Stomach smooth muscle (tissue), 2 donors: ENCODE measurements at regions not wholly inside any gene's neighbourhood (a gene's known extent, or its start where the extent isn't known, plus 50 kb on each side); places are given as distances from the start of the nearest gene placed in this dataset.

ENCODE experiments used
- H3K27ac ChIP-seq: one replicate; pipeline ENCODE4 v1.7.0; 2013; ENCODE audit warnings: mild to moderate bottlenecking, low read length, inconsistent platforms
- H3K27me3 ChIP-seq, 2 donors: one replicate each; pipeline ENCODE4 v1.7.0; 2013; ENCODE audit warnings: low read length in 2 of 2; ENCODE audit not compliant: insufficient read depth in 2 of 2, control insufficient read depth in 1 of 2
- H3K36me3 ChIP-seq, 2 donors: one replicate each; pipeline ENCODE4 v1.7.0; 2013; ENCODE audit warnings: low read length in 2 of 2; ENCODE audit not compliant: control insufficient read depth in 2 of 2, insufficient read depth in 2 of 2
- H3K4me1 ChIP-seq: one replicate; pipeline ENCODE4 v1.7.0; 2013; ENCODE audit warnings: low read length; ENCODE audit not compliant: control insufficient read depth, insufficient read depth
- H3K4me3 ChIP-seq, 2 donors: one replicate each; pipeline ENCODE4 v1.7.0; 2013; ENCODE audit warnings: low read length in 2 of 2
- H3K9ac ChIP-seq, 2 donors: one replicate each; pipeline ENCODE4 v1.7.0; 2013; ENCODE audit warnings: low read length in 2 of 2, mild to moderate bottlenecking in 1 of 2
- H3K9me3 ChIP-seq, 2 donors: one replicate each; pipeline ENCODE4 v1.7.0; 2013; ENCODE audit warnings: low read length in 2 of 2; ENCODE audit not compliant: control insufficient read depth in 2 of 2
- donor health status: healthy.
- donor health status: Pancreatic carcinoma.

DNA sequence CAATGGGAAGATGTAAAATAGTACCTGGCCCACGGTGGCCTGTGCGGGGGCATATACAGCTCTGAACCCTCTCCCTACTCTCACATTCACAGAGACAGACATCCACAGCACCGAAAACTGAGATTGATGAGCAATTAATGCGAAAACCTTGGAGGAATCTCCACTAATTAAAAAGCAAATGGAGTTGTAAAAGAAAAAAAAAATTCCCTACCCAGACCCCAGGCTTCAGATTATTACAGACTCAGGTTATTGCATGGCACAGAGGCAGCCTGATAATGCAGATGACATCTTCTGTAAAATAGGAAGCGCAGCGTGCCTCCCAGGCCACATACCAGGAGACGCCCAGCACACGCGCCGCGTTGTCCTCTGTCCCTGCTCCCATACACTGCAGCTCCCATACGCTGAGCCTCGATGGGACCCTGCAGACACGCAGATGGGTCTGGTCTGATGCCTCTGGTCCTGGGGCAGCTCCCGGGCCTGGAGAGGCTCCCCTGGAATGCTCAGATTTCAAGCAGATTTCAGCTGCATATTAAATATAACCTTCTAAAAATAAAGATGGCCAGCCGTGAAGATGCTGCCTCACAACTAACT lies 496.1 kb upstream of the MYT1L start:
- Histone ChIP-seq H3K9me3 (no peaks in the 10 kb centered on the region), H3K36me3 (no peaks in the 10 kb centered on the region), H3K4me3 (no peak overlapping the region), H3K4me1 (no peaks in the 10 kb centered on the region), H3K27ac (no peak overlapping the region), H3K9ac (no peak overlapping the region), H3K27me3 (no peaks in the 10 kb centered on the region)

DNA sequence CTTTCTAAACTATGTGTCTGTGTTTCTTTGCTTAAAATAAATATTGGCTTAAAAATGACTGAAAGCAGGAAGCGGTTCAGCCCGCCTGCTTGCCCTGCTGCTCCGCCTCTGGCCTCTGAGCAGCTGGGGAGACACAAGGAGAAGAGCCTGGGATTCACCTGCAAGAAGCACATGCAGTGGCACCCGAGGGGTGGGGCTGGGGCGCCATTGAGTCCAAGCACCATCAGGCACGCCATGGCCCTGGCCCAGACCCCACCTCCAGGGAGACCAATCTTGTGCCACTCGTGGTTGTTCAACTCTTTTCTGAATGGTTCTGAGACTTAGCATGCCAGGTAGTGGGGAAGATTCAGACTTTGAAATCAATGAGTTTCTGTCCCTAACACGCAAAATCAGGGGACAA lies 495.5 kb upstream of the MYT1L start:
- H3K36me3 ChIP-seq: no peaks in the 10 kb centered on the region
- H3K27me3 ChIP-seq: no peaks in the 10 kb centered on the region
- H3K4me3 ChIP-seq: no peak overlapping the region
- no peak overlapping the region for H3K27ac ChIP-seq
- no peak overlapping the region for H3K9ac ChIP-seq
- H3K4me1 ChIP-seq: no peaks in the 10 kb centered on the region
- H3K9me3 ChIP-seq: no peaks in the 10 kb centered on the region

DNA sequence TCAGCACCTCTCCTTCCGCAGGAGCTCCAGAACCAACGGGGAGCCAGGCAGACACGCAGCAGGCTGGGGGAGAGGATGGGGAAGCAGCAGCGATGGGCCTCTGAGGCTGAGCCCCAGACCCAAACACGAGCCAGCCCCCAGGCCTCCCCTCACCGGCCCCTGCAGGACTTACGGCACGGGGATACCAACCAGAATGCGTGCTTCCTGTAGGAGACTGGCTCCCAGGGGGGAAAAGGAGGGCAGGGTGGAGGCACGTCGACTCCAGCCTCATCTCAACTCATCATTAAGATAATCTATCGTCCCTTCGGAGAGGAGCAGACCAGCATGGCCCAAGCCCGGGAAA lies 495.1 kb upstream of the MYT1L start:
- H3K9me3 ChIP-seq: no peaks in the 10 kb centered on the region
- no peaks in the 10 kb centered on the region for H3K4me1 ChIP-seq
- no peaks in the 10 kb centered on the region for H3K36me3 ChIP-seq
- no peak overlapping the region for H3K27ac ChIP-seq
- no peak overlapping the region for H3K9ac ChIP-seq
- H3K4me3 ChIP-seq: no peak overlapping the region
- H3K27me3 ChIP-seq: no peaks in the 10 kb centered on the region

DNA sequence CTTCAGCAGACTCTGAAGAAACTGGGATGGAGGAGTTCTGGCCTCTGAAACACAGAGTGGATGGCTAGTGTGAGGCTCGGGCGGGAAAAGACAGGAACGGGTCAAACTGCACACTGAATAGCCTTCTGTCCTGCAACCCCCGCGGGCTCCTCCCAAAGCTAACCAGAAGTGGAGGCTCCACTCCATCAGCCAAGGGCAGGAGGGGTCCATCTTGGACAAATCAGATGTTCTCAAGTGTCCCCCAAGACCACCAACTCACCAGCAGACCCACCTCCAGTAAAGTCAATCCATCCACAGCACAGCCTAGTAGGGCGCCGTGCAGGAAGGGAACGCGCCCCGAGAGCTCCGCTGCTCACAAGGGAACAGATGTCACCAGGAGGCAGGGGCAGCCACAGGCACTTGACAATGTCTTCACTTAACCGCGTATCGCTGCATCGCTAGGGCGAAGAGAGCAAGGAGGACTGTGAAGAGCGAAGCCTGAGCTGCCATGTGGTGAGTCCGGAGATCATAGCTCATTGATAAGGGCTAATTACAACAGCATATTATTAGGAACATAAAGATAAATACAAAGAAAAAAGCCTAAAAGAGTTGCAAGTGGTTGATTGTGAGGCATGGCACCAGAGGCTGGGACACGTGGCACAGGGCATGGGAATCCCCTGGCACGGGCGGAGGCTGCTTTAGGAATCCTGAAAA lies 494.6 kb upstream of the MYT1L start:
- H3K4me1 ChIP-seq: no peaks in the 10 kb centered on the region
- H3K4me3 ChIP-seq: no peak overlapping the region
- H3K36me3 ChIP-seq: no peaks in the 10 kb centered on the region
- no peak overlapping the region for H3K9ac ChIP-seq
- H3K9me3 ChIP-seq: no peaks in the 10 kb centered on the region
- H3K27ac ChIP-seq: no peak overlapping the region
- H3K27me3 ChIP-seq: no peaks in the 10 kb centered on the region

DNA sequence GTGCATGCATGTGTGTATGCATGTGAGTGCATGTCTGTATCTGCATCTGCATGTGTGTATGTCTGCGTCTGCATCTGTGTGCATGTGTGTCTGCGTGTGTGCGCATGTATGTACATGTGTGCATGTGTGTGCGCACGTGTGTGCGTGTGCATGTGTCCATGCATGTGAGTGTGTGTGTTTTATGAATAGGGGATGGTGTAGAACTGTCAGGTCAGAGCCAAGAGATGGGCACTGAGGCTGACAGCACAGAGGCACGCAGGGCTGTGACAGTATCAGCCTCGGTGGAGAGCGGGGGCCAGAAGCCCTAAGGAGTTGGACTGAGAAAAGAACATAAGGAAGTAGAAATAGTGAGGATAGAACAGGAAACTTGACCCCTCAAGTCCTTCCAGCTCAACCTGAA lies 494.0 kb upstream of the MYT1L start:
- Histone ChIP-seq H3K4me3 (no peak overlapping the region), H3K27me3 (no peaks in the 10 kb centered on the region), H3K9ac (no peak overlapping the region)

DNA sequence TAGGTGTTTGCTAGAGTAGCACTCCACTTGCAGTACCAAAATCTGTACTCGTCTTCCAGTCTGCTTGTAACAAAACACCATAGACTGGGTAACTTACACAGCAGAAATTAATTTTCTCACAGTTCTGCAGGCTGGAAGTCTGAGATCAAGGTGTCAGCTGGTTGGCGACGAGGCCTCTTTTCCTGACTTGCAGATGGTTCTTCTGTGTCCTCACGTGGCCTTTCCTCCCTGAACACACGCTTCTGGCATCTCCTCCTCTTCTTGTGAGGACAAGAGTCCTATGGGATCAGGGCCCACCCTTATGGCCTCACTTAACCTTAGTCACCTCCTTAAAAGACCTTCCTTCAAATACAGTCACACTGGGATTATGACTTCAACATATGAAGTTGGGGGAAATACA lies 493.5 kb upstream of the MYT1L start:
- no peaks in the 10 kb centered on the region for H3K9me3 ChIP-seq
- no peaks in the 10 kb centered on the region for H3K36me3 ChIP-seq
- H3K9ac ChIP-seq: no peak overlapping the region
- no peak overlapping the region for H3K27ac ChIP-seq
- no peaks in the 10 kb centered on the region for H3K4me1 ChIP-seq
- H3K4me3 ChIP-seq: no peak overlapping the region
- no peaks in the 10 kb centered on the region for H3K27me3 ChIP-seq

More for the DNA sequence above, 494.0 kb upstream of the MYT1L start:
- H3K27ac ChIP-seq: no peak overlapping the region
- no peaks in the 10 kb centered on the region for H3K36me3 ChIP-seq
- H3K4me1 ChIP-seq: no peaks in the 10 kb centered on the region
- no peaks in the 10 kb centered on the region for H3K9me3 ChIP-seq

DNA sequence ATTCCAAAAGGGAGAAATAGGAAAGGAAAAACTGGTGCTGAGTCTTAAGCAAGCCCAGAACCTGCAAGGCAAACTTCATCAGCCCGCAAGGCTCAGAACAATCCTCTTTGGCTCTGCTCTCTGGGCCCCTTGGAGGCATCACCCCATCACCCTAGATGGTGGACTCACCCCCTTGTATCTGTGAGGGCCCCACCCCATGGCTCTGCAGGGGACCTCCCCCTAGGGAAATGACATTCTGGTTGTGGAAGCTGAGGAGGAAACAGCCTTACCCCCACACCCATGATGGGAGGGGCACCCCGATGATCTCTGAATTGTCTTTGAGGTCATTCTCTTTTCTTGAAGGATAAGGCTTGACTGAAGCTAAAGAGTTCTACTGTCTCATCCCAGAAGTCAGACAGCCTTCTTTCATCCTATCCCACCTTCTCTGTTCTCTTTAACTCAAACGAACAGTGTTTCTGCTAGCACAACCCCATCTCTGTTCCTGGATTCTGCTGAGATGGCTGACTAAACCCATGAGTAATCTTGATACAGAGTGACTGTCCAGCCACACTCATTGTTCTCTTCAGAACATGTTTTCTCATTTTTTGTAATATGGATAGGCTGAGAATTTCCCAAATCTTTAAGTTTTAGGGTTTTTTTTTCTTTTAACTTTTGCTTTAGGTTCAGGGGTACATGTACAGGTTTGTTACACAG lies 492.1 kb upstream of the MYT1L start:
- Histone ChIP-seq H3K4me3 (no peak overlapping the region), H3K27me3 (no peaks in the 10 kb centered on the region), H3K36me3 (no peaks in the 10 kb centered on the region), H3K27ac (no peak overlapping the region), H3K4me1 (no peaks in the 10 kb centered on the region), H3K9ac (no peak overlapping the region), H3K9me3 (no peaks in the 10 kb centered on the region)

DNA sequence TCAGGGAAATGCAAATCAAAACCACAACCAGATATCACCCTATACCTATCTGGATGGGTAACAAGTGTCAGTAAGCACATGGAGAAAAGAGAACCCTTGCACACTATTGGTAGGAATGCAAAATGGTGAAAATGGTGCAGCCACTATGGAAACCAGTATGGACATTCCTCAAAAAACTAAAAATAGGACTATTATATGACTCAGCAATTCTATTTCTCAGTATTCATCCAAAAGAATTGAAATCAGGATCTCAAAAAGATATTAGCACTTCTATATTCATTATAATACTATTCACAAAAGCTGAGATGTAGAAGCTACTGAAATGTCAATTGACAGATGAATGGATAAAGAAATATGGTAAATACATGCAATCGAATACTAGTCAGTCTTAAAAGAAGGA lies 491.1 kb upstream of the MYT1L start:
- Histone ChIP-seq H3K27me3 (no peaks in the 10 kb centered on the region), H3K9me3 (no peaks in the 10 kb centered on the region), H3K36me3 (no peaks in the 10 kb centered on the region), H3K27ac (no peak overlapping the region), H3K4me1 (no peaks in the 10 kb centered on the region), H3K4me3 (no peak overlapping the region), H3K9ac (no peak overlapping the region)

DNA sequence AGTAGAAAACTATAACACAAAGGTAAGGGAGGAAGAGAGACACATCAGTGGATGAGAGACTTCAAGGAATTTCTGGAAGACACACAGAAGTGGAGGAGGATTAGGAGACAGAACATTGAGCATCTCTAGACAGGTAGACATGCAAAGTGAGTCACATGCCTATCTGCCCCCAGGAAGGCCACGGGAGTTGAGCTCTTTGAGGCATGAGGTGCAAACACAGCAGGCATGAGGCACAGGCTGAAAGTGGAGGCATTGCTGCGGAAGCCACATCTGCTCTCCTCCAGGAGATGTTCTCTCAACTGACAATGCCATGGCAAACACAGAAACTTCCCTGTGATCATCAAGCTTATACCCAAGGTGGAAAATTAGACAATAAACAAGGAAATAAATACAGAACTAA lies 481.6 kb upstream of the MYT1L start:
- peaks cover 0 to 10% of the 10 kb centered on the region in 2 donors for H3K9me3 ChIP-seq
- no peaks in the 10 kb centered on the region for H3K4me1 ChIP-seq
- H3K36me3 ChIP-seq: no peaks in the 10 kb centered on the region
- H3K27ac ChIP-seq: no peak overlapping the region
- H3K27me3 ChIP-seq: no peaks in the 10 kb centered on the region
- H3K4me3 ChIP-seq: no peak overlapping the region
- no peak overlapping the region for H3K9ac ChIP-seq

DNA sequence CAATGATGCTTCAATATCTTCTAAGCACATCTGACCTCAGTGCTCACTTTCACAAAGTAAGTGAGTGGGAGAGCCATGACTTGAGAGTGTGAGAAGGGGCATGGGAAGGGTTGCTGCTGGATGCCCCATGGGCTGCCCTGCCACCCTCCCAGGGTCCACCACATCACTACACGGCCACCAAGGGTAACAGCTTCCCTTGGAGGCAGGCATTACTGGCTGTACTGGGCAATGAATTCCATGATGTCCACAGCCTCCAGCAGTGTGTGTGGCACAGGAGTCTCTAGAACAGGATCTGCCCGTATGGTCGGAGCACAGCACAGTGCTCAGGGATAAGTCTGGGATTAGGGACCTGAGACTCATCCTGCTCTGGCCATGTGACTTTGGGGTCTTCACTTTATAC lies 481.0 kb upstream of the MYT1L start:
- H3K36me3 ChIP-seq: no peaks in the 10 kb centered on the region
- H3K4me3 ChIP-seq: no peak overlapping the region
- H3K27ac ChIP-seq: no peak overlapping the region
- H3K9ac ChIP-seq: no peak overlapping the region
- no peaks in the 10 kb centered on the region for H3K4me1 ChIP-seq
- no peaks in the 10 kb centered on the region for H3K27me3 ChIP-seq
- peaks cover 0 to 10% of the 10 kb centered on the region in 2 donors for H3K9me3 ChIP-seq

DNA sequence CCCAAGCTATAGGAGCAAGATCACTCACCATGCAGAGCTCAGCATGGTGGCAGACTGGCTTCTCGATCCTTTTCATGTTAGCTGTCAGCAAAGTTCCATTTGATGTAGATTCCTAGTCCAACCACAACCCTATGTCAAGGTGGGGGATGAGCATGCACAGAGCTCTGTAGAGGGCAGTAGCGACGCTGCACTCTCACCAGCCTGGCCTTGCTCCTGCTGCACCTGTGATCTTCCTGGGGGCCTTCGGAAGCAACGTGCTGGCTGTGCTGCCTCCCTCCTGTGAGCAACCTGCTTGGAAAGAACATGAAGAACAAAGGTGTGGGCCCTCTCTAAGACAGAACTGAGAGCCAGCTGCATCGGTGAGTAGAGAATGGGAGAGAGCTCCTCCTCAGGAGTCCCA lies 479.4 kb upstream of the MYT1L start:
- H3K9me3 ChIP-seq: peaks cover 0 to 10% of the 10 kb centered on the region in 2 donors
- H3K36me3 ChIP-seq: no peaks in the 10 kb centered on the region
- H3K9ac ChIP-seq: no peak overlapping the region
- no peaks in the 10 kb centered on the region for H3K4me1 ChIP-seq
- H3K27ac ChIP-seq: no peak overlapping the region
- H3K27me3 ChIP-seq: no peaks in the 10 kb centered on the region
- H3K4me3 ChIP-seq: no peak overlapping the region
